C4-2B (cell line): ENCODE measurements at regions not wholly inside any gene's neighbourhood (a gene's known extent, or its start where the extent isn't known, plus 50 kb on each side); places are given as distances from the start of the nearest gene placed in this dataset.

Experiments used
- ZFX ChIP-seq: fragments of 450-650 bp; IDR thresholded peaks from 2 replicates; pipeline ENCODE4 v1.6.1; 2017
- TF ChIP-seq, protein P1 (sequence below): fragments of 450-650 bp; conservative IDR thresholded peaks from 2 replicates; pipeline ENCODE4 v1.5.1; 2017; ENCODE audit warnings: mild to moderate bottlenecking

DNA sequence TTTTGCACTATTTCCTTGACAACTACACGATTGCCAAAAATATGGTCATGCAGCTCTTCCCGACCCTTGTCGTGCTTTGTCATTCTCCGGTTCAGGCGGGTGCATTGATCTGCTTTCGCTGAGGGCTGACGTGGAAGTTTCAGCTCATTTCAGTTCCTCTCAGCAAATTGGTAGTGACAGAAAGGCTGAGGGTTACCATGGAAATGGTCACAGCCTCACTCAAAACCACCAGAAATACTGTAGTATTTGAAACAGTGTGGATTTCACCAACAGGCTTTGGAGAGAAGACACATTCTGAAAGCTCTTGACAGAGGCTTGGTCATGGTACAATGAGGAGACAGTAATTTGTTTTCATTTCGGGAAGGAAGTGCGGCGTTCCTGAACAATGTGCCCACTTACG lies 99.7 kb upstream of the EXOC2 start:
- TF ChIP-seq, protein P1, sequence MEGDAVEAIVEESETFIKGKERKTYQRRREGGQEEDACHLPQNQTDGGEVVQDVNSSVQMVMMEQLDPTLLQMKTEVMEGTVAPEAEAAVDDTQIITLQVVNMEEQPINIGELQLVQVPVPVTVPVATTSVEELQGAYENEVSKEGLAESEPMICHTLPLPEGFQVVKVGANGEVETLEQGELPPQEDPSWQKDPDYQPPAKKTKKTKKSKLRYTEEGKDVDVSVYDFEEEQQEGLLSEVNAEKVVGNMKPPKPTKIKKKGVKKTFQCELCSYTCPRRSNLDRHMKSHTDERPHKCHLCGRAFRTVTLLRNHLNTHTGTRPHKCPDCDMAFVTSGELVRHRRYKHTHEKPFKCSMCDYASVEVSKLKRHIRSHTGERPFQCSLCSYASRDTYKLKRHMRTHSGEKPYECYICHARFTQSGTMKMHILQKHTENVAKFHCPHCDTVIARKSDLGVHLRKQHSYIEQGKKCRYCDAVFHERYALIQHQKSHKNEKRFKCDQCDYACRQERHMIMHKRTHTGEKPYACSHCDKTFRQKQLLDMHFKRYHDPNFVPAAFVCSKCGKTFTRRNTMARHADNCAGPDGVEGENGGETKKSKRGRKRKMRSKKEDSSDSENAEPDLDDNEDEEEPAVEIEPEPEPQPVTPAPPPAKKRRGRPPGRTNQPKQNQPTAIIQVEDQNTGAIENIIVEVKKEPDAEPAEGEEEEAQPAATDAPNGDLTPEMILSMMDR: no peak
- TF ChIP-seq ZFX: no peak
